Brain microvascular endothelial cell (primary cell): ENCODE measurements at regions not wholly inside any gene's neighbourhood (a gene's known extent, or its start where the extent isn't known, plus 50 kb on each side); places are given as distances from the start of the nearest gene placed in this dataset.

Source experiments
- DNase-seq: peaks from one replicate; pipeline ENCODE4 v3.0.0-alpha.2; 2020
- H3K27ac ChIP-seq: fragments of 250-450 bp; sonication (Bioruptor Pico); 2 replicates; pipeline ENCODE4 v1.5.1; 2020; ENCODE audit warnings: mild to moderate bottlenecking, moderate library complexity
- H3K27me3 ChIP-seq: fragments of 250-450 bp; sonication (Bioruptor Pico); replicated peaks from 2 replicates; pipeline ENCODE4 v1.5.1; 2020; ENCODE audit warnings: mild to moderate bottlenecking
- H3K36me3 ChIP-seq: fragments of 250-450 bp; sonication (Bioruptor Pico); replicated peaks from 2 replicates; pipeline ENCODE4 v1.5.1; 2020; ENCODE audit warnings: mild to moderate bottlenecking
- H3K4me3 ChIP-seq: 2 replicates; pipeline ENCODE4 v1.5.1; 2011; ENCODE audit warnings: low read depth, mild to moderate bottlenecking, control low read depth, low read length, moderate library complexity
- in situ Hi-C: cut with HindIII; loops from 2 replicates; pipeline ENCODE4 v1.10.0; 2017; ENCODE audit warnings: low sequenced_read_pairs, low pct_ligation_motif_present
- TF ChIP-seq, protein P1 (sequence below): IDR thresholded peaks from 2 replicates; pipeline ENCODE4 v1.5.1; 2011; ENCODE audit warnings: low read depth, mild to moderate bottlenecking, moderate library complexity, low read length, control low read depth, inconsistent platforms; ENCODE audit errors: missing control alignments

DNA sequence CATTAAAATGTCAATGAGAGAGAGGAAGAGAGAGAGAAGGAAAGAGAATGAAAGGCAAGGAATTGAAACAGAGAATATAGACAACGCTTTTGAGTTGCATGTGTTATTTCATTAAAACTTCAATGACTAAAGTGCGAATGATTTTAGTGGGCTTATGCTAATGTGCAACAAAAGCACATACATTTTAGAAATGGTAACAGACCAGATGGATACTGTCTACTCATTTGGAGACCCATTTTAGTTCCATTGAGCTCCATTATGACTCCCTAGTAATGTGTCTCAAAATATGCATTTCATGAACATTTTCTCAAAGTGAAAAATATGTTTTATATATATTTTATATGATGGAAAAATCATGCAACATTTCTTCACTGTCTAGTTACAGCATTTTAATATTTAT is 622.2 kb upstream of the GCFC2 start:
- in situ Hi-C loops = no loop called here
- no peaks in the 10 kb centered on the region for H3K27me3 ChIP-seq
- TF ChIP-seq, protein P1, sequence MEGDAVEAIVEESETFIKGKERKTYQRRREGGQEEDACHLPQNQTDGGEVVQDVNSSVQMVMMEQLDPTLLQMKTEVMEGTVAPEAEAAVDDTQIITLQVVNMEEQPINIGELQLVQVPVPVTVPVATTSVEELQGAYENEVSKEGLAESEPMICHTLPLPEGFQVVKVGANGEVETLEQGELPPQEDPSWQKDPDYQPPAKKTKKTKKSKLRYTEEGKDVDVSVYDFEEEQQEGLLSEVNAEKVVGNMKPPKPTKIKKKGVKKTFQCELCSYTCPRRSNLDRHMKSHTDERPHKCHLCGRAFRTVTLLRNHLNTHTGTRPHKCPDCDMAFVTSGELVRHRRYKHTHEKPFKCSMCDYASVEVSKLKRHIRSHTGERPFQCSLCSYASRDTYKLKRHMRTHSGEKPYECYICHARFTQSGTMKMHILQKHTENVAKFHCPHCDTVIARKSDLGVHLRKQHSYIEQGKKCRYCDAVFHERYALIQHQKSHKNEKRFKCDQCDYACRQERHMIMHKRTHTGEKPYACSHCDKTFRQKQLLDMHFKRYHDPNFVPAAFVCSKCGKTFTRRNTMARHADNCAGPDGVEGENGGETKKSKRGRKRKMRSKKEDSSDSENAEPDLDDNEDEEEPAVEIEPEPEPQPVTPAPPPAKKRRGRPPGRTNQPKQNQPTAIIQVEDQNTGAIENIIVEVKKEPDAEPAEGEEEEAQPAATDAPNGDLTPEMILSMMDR = no peak
- no peak for DNase-seq
- H3K36me3 ChIP-seq = no peaks in the 10 kb centered on the region
- no peak overlapping the region for H3K4me3 ChIP-seq
- H3K27ac ChIP-seq = no peak overlapping the region

DNA sequence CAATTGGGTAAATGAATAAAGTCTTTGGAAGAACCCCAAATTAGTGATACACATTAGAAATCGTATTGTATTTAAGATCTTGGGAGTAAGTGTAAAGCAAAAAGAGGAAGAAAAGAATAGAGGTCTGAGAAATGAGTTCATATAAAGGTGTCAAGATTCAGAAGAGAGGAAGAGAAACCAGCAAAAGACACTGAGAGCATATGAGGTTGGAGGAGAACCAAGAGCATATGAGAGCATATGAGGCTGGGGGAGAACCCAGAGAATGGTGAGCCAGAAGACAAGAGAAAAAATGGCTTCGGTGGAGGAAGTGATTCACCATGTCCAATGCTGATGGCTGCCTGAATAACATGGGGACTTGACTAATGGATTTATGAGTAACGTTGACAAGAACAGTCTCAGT is 620.1 kb upstream of the GCFC2 start:
- Histone ChIP-seq H3K27ac (no peak overlapping the region), H3K27me3 (no peaks in the 10 kb centered on the region), H3K4me3 (no peak overlapping the region), H3K36me3 (no peaks in the 10 kb centered on the region)
- DNase-seq = no peak
- in situ Hi-C loops = no loop called here
- TF ChIP-seq, protein P1 = no peak

DNA sequence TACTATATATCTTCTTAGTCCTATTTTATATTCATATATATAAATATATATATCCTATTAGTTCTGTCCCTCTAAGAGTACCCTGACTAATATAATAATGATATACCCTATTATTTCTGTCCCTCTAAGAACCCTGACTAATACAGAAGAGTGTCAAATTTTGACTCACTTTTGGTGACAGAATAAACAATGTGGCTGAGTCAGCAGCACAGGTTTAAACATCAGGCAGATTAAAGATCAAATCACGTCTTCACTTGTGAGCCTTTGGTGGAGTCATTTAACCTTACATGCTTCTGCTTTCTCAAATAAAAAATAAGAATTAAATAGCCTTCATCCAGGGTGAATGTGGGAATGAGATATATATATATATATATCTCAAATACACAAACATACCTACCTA is 615.9 kb upstream of the GCFC2 start:
- Histone ChIP-seq H3K27me3 (no peaks in the 10 kb centered on the region), H3K27ac (no peak overlapping the region), H3K36me3 (no peaks in the 10 kb centered on the region), H3K4me3 (no peak overlapping the region)
- in situ Hi-C loops = no loop called here
- TF ChIP-seq, protein P1 = no peak
- DNase-seq = no peak

DNA sequence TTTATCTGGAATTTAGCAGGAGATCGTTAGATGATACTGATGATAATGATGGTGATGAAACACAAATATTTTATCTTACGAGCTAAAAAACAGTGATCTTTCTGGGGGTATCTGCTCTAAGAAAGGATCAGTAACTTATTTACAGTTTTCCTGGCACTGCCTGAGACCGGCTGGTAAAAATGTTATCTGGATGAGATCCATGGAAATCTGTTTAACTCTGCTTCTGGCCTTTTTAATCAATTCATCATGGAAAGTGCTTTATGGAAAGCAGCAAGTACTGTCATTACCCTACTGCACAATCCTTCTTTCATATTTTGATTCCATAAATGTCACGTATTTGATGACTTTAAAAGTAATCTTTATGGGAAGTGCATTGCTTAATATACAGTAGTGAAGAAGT is 612.7 kb upstream of the GCFC2 start:
- no peaks in the 10 kb centered on the region for H3K27me3 ChIP-seq
- H3K36me3 ChIP-seq = no peaks in the 10 kb centered on the region
- DNase-seq = no peak
- in situ Hi-C loops = no loop called here
- no peak overlapping the region for H3K27ac ChIP-seq
- no peak overlapping the region for H3K4me3 ChIP-seq
- TF ChIP-seq, protein P1 = no peak

DNA sequence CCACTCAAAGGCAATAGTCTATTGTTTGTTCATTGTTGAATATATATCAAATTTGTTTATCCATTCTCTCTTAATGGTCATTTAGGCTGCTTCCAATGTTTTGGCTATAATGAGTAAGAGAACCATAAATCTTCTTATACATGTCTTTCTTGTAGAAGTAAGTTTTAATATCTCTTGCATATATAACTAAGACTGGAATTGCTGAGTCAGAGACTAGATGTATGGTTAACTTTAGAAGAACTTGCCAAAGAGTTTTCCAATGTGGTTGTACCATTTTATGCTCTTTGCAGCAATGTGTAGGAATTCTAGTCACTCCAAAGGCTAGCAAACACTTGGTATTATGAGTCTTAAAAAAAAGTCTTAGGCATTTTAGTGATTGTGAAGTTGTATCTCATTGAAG is 610.0 kb upstream of the GCFC2 start:
- no peaks in the 10 kb centered on the region for H3K36me3 ChIP-seq
- no peak for DNase-seq
- no peaks in the 10 kb centered on the region for H3K27me3 ChIP-seq
- in situ Hi-C loops = no loop called here
- TF ChIP-seq, protein P1 = no peak
- no peak overlapping the region for H3K27ac ChIP-seq
- H3K4me3 ChIP-seq = no peak overlapping the region

DNA sequence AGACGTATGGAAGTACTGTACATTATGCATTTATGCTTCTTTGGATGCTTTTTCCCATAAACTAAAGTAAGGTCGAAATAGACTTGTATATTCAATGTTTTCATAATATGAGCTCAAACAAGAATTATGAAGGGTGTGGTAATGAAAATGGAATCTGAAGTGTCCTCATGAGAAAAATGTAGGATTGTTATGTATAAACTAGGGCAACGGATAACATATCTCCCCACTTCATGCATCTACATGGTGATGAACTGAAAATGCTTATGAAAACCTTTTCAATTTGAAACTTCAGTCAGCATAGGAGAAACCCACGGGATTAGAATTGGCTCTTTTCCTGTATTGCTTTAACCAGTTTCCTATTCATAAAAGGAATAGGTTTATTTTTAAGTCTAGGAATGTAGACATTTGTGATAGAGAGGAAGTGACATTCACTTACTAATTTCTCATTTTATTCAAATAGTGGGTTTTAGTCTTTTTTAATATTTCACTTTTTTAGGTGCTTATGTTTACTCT is 608.2 kb upstream of the GCFC2 start:
- no peak overlapping the region for H3K27ac ChIP-seq
- in situ Hi-C loops = no loop called here
- H3K4me3 ChIP-seq = no peak overlapping the region
- H3K27me3 ChIP-seq = no peaks in the 10 kb centered on the region
- no peak for DNase-seq
- H3K36me3 ChIP-seq = no peaks in the 10 kb centered on the region
- TF ChIP-seq, protein P1 = no peak
